ENCODE measurements at regions not wholly inside any gene's neighbourhood (a gene's known extent, or its start where the extent isn't known, plus 50 kb on each side); places are given as distances from the start of the nearest gene placed in this dataset.

DNA sequence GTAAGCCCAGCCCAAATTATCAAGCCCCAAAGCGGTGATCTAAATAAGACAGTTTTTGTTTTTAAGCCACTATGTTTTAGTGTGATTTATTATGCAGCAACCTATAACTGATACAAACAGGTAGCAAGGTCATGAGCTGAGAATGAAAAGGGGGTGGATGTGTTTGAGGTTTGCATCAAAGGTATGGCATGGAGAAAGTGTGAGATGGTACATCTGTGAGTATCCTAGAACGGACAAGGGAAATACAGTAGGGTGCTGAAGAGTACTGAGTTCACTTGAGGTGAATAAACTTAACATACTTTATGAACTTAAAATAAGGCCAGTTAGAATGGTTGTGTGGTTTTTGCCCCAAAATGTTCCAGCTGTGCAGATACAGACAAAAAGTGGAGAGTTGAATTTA lies 286.0 kb upstream of the B3GALT2 start:
- H3K79me2 ChIP-seq (ENCODE audit: control insufficient read depth, insufficient read depth, low read length) = no peaks in the 10 kb centered on the region
- ChIA-PET CTCF (ENCODE audit: low intra/inter-chr PET ratio) (no interaction called here), POLR2A (interaction anchor here (0.7 kb wide), 1 partner anchor 13 kb away, joined by 3 read pairs; no protein-coding TSS in a partner anchor)
- DNase-seq (ENCODE audit: extremely low read depth in 1 of 4, low spot score in 3 of 4) = no peak
- H3K9ac ChIP-seq (ENCODE audit: insufficient read depth in 1 of 2, low read depth in 2 of 2, low read length in 2 of 2) = no peak overlapping the region
- in situ Hi-C loops (cut with MboI) (no loop called here), intact Hi-C loops (cut with micrococcal nuclease) (no loop called here)
- H3K4me2 ChIP-seq (ENCODE audit: insufficient read depth, low read length) = no peak overlapping the region
- no peaks in the 10 kb centered on the region for H4K20me1 ChIP-seq (replicated peaks; ENCODE audit: control insufficient read depth, insufficient read depth, low read length)
- H3K9me1 ChIP-seq (ENCODE audit: control insufficient read depth, insufficient read depth, low read length) = no peaks in the 10 kb centered on the region
- H3K36me3 ChIP-seq (ENCODE audit: control insufficient read depth, insufficient read depth, low read length) = no peaks in the 10 kb centered on the region
- WGBS (ENCODE audit: insufficient coverage, low coverage, missing lambda C conversion rate) = 5% methylated on average over 2 of the region's 2 CpGs
- ATAC-seq = no peak
- no peak for FAIRE-seq
- no peak overlapping the region for H3K4me3 ChIP-seq
- H3K9me3 ChIP-seq (replicated peaks; ENCODE audit: control insufficient read depth, insufficient read depth, low read depth, low read length) = no peaks in the 10 kb centered on the region; the same call in 1 of the 2 replicates
- no peak overlapping the region for H3K27ac ChIP-seq (ENCODE audit: extremely low read depth, low read depth, low read length)
- no peak overlapping the region for H2AFZ ChIP-seq (ENCODE audit: low read depth, low read length)
- H3K27me3 ChIP-seq (ENCODE audit: control insufficient read depth in 2 of 2, insufficient read depth in 2 of 2, low read length in 2 of 2) = no peaks in the 10 kb centered on the region
- no TSS peak for BruUV-seq (replicated peaks)
- H3K4me1 ChIP-seq (replicated peaks in 1 of 2; ENCODE audit: control insufficient read depth in 2 of 2, insufficient read depth in 2 of 2, low read length in 2 of 2) = no peaks in the 10 kb centered on the region
- TF ChIP-seq NONO (IDR thresholded peaks at IDR 0.05; ENCODE audit: low read depth in 2 of 2, low read length in 1 of 2) (no peak), KHSRP (IDR thresholded peaks at IDR 0.05) (no peak), ZNF584 (CRISPR knock-in tag; IDR thresholded peaks at IDR 0.05; ENCODE audit: low read depth) (no peak), CHD7 (IDR thresholded peaks at IDR 0.05; ENCODE audit: low read depth, low read length) (no peak), ZNF707 (CRISPR knock-in tag; conservative IDR thresholded peaks at IDR 0.05) (no peak), MED1 (CRISPR knock-in tag; IDR thresholded peaks at IDR 0.05; ENCODE audit: borderline replicate concordance) (no peak), POLR3G (IDR thresholded peaks at IDR 0.05; ENCODE audit: extremely low read depth, insufficient read length, insufficient replicate concordance) (no peak), CBX1 (IDR thresholded peaks at IDR 0.05; ENCODE audit: low read depth) (no peak), ETV6 (IDR thresholded peaks at IDR 0.05; ENCODE audit: borderline replicate concordance in 1 of 2, low read depth in 2 of 2, low read length in 1 of 2) (no peak), ETV6 (CRISPR knock-in tag; IDR thresholded peaks at IDR 0.05; ENCODE audit: borderline replicate concordance) (no peak), JUND (IDR thresholded peaks at IDR 0.05; ENCODE audit: borderline replicate concordance, low read depth, low read length) (no peak), JUND (tag; IDR thresholded peaks at IDR 0.05; ENCODE audit: borderline replicate concordance, low read depth, low read length) (no peak)

All from K562 (cell line).